ENCODE measurements at regions not wholly inside any gene's neighbourhood (a gene's known extent, or its start where the extent isn't known, plus 50 kb on each side); places are given as distances from the start of the nearest gene placed in this dataset.

DNA sequence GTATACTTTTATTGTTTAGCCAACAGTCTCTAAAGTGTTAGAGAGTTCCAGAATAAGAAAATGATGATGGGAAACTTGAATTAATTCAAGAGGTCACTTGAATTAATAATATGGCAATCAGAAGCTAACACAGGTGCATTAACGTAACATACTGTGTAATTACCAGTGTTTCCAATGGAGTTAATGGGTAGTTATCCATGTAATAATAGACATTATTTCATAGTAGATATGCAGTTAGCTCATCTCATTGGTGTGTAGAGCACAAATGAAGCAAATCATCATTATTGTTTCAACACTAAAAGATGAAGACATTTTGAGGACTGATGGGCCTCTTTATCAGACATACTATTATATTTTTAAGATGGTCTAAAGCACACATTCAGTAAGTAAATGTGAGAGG lies 460.3 kb upstream of the HNRNPA3 start:
- TF ChIP-seq HNF4A (conservative IDR thresholded peaks at IDR 0.05) (no peak), SP1 (IDR thresholded peaks at IDR 0.05) (no peak), FOXA1 (IDR thresholded peaks at IDR 0.05) (no peak), YY1 (IDR thresholded peaks at IDR 0.05) (no peak), TAF1 (conservative IDR thresholded peaks at IDR 0.05) (no peak), RAD21 (IDR thresholded peaks at IDR 0.05) (no peak), NR2F2 (IDR thresholded peaks at IDR 0.05) (no peak)
- TF ChIP-seq, protein P1, sequence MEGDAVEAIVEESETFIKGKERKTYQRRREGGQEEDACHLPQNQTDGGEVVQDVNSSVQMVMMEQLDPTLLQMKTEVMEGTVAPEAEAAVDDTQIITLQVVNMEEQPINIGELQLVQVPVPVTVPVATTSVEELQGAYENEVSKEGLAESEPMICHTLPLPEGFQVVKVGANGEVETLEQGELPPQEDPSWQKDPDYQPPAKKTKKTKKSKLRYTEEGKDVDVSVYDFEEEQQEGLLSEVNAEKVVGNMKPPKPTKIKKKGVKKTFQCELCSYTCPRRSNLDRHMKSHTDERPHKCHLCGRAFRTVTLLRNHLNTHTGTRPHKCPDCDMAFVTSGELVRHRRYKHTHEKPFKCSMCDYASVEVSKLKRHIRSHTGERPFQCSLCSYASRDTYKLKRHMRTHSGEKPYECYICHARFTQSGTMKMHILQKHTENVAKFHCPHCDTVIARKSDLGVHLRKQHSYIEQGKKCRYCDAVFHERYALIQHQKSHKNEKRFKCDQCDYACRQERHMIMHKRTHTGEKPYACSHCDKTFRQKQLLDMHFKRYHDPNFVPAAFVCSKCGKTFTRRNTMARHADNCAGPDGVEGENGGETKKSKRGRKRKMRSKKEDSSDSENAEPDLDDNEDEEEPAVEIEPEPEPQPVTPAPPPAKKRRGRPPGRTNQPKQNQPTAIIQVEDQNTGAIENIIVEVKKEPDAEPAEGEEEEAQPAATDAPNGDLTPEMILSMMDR (IDR thresholded peaks at IDR 0.05; ENCODE audit: low read depth, low read length, missing input control), result no peak
- TF ChIP-seq, protein P2, sequence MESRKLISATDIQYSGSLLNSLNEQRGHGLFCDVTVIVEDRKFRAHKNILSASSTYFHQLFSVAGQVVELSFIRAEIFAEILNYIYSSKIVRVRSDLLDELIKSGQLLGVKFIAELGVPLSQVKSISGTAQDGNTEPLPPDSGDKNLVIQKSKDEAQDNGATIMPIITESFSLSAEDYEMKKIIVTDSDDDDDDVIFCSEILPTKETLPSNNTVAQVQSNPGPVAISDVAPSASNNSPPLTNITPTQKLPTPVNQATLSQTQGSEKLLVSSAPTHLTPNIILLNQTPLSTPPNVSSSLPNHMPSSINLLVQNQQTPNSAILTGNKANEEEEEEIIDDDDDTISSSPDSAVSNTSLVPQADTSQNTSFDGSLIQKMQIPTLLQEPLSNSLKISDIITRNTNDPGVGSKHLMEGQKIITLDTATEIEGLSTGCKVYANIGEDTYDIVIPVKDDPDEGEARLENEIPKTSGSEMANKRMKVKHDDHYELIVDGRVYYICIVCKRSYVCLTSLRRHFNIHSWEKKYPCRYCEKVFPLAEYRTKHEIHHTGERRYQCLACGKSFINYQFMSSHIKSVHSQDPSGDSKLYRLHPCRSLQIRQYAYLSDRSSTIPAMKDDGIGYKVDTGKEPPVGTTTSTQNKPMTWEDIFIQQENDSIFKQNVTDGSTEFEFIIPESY (IDR thresholded peaks at IDR 0.05), result no peak
- TF ChIP-seq, protein P3, sequence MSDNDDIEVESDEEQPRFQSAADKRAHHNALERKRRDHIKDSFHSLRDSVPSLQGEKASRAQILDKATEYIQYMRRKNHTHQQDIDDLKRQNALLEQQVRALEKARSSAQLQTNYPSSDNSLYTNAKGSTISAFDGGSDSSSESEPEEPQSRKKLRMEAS (IDR thresholded peaks at IDR 0.05), result no peak
